Left lung (tissue), 4 donors: ENCODE measurements at regions not wholly inside any gene's neighbourhood (a gene's known extent, or its start where the extent isn't known, plus 50 kb on each side); places are given as distances from the start of the nearest gene placed in this dataset.

Source experiments
- ATAC-seq: fragments of 200-7000 bp; cut with Tn5 transposase; one replicate; pipeline ENCODE4 v1.9.1; 2020; ENCODE audit warnings: moderate library complexity
- DNase-seq, 4 donors: peaks; one replicate each; pipeline ENCODE4 v3.0.0-alpha.2; 2013 to 2020
- H3K27ac ChIP-seq, 2 donors: fragments of 200-600 bp; sonication (generic) in 1 of 2; one replicate each; pipeline versions ENCODE4 v1.5.0 to v1.8.0; 2020 to 2021
- H3K27me3 ChIP-seq, 2 donors: fragments of 200-600 bp; sonication (generic) in 1 of 2; one replicate each; pipeline versions ENCODE4 v1.5.0 to v1.8.0; 2020 to 2021
- H3K36me3 ChIP-seq, 2 donors: fragments of 200-600 bp; sonication (generic) in 1 of 2; one replicate each; pipeline versions ENCODE4 v1.5.0 to v1.8.0; 2020 to 2021
- H3K4me1 ChIP-seq, 2 donors: fragments of 200-600 bp; one replicate each; pipeline ENCODE4 v1.8.0; 2021
- H3K4me3 ChIP-seq, 2 donors: fragments of 200-600 bp; sonication (generic) in 1 of 2; one replicate each; pipeline versions ENCODE4 v1.5.0 to v1.8.0; 2020 to 2021; ENCODE audit warnings: mild to moderate bottlenecking in 1 of 2
- H3K9me3 ChIP-seq, 2 donors: fragments of 200-600 bp; sonication (generic) in 1 of 2; one replicate each; pipeline versions ENCODE4 v1.5.0 to v1.8.0; 2020 to 2021
- intact Hi-C, 2 donors: fragments of 100-400 bp; cut with DNase I; formaldehyde crosslinking; loops; one replicate each; pipeline versions ENCODE4 v1.11.2 to v1.14.2; 2022
- TF ChIP-seq, protein P1 (sequence below), 2 donors: fragments of 200-600 bp; sonication (generic) in 1 of 2; IDR thresholded peaks; one replicate each; pipeline versions ENCODE4 v1.5.0 to v1.8.0; 2021; ENCODE audit warnings: antibody characterized with exemption in 2 of 2
- donor health status: DM: no; HTN: yes; CAD: no.
- donor health status: DM: no; HTN: no; CAD: no.

DNA sequence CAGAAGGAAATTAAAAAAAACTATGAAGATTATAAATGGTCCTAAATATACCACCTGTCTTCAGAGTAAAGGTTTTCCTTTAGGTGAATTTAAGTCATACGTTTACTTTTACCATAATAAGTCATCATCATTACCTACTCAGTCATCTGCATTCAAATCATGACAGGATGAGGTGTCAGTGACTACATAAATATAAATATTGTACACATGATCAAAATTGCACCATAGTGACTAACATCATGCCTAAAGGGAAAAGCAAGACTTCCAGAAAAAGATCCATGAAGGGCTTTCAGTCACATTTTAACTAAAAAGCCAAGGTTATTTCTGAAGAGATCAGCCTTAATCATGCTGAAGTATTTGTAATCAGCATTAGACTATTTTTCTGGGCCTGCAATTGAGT is 759.9 kb upstream of the FLRT2 start:
- Histone ChIP-seq H3K27ac (no peak overlapping the region), H3K27me3 (no peaks in the 10 kb centered on the region), H3K36me3 (no peaks in the 10 kb centered on the region), H3K9me3 (peaks cover 0 to 21% of the 10 kb centered on the region in 2 donors), H3K4me3 (no peak overlapping the region), H3K4me1 (no peaks in the 10 kb centered on the region)
- ATAC-seq (no peak), DNase-seq (no peak)
- TF ChIP-seq, protein P1, sequence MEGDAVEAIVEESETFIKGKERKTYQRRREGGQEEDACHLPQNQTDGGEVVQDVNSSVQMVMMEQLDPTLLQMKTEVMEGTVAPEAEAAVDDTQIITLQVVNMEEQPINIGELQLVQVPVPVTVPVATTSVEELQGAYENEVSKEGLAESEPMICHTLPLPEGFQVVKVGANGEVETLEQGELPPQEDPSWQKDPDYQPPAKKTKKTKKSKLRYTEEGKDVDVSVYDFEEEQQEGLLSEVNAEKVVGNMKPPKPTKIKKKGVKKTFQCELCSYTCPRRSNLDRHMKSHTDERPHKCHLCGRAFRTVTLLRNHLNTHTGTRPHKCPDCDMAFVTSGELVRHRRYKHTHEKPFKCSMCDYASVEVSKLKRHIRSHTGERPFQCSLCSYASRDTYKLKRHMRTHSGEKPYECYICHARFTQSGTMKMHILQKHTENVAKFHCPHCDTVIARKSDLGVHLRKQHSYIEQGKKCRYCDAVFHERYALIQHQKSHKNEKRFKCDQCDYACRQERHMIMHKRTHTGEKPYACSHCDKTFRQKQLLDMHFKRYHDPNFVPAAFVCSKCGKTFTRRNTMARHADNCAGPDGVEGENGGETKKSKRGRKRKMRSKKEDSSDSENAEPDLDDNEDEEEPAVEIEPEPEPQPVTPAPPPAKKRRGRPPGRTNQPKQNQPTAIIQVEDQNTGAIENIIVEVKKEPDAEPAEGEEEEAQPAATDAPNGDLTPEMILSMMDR (IDR thresholded peaks at IDR 0.05) = no peak
- intact Hi-C loops = no loop called here

DNA sequence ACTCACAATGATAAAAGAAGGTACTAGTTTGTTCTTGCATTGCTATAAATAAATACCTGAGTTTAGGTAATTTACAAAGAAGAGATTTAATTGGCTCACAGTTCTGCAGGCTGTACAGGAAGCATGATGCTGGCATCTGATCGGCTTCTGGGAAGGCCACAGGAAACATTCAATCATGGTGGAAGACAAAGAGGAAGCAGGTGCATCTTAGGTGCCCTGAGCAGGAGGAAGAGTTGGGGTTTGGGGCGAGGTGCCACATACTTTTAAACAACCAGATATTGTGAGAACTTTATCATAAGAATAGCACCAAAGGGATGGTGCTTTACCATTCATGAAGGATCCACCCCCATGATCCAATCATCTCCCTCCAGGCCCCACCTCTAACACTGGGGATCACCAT is 752.6 kb upstream of the FLRT2 start:
- Histone ChIP-seq H3K27me3 (no peaks in the 10 kb centered on the region), H3K9me3 (peaks cover 0 to 7% of the 10 kb centered on the region in 2 donors), H3K4me3 (no peak overlapping the region), H3K27ac (no peak overlapping the region), H3K4me1 (no peaks in the 10 kb centered on the region), H3K36me3 (no peaks in the 10 kb centered on the region)
- ATAC-seq (no peak), DNase-seq (no peak)
- TF ChIP-seq, protein P1 (IDR thresholded peaks at IDR 0.05) = no peak
- intact Hi-C loops = no loop called here

DNA sequence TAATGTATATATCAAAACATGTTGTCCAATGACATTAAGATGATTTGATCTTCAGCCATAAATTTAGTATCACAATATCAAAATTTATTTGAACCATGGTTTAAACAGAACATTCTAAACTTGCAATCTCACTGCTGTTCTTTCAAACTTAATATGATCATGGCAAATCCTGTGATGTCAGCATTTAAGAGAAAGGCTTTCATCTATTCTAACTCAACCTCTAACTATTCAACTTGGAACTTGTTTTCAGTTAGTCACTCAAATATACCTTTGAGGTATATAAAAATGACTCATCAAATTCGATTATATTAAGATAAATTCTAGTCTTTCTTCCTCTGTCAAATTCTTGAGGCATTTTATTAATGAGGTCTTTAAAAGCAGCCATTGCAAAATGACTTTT is 747.0 kb upstream of the FLRT2 start:
- Histone ChIP-seq H3K4me1 (no peaks in the 10 kb centered on the region), H3K36me3 (no peaks in the 10 kb centered on the region), H3K27me3 (no peaks in the 10 kb centered on the region), H3K4me3 (no peak overlapping the region), H3K27ac (no peak overlapping the region), H3K9me3 (peaks cover 0 to 5% of the 10 kb centered on the region in 2 donors)
- TF ChIP-seq, protein P1 (IDR thresholded peaks at IDR 0.05) = no peak
- ATAC-seq (no peak), DNase-seq (no peak)
- intact Hi-C loops = no loop called here

DNA sequence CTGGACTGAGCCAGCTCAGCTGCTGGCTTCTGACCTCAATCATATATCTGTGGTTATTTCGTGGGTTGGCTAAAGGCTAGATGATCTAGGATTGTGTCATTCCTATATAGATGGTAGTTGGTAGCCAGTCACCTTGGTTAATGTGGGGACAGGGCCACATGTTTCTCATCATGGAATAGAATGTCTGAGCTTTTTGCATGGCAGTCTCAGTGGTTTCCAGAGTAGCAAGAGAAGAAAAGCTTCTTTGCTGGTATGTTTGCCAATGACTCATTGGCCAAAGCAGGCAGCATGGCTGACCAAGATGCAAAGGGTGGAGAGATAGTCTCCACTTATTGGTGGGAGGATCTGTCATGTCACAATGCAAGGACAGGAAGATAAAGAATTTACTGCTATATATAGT is 746.4 kb upstream of the FLRT2 start:
- ATAC-seq = no peak
- TF ChIP-seq, protein P1 (IDR thresholded peaks at IDR 0.05) = no peak

DNA sequence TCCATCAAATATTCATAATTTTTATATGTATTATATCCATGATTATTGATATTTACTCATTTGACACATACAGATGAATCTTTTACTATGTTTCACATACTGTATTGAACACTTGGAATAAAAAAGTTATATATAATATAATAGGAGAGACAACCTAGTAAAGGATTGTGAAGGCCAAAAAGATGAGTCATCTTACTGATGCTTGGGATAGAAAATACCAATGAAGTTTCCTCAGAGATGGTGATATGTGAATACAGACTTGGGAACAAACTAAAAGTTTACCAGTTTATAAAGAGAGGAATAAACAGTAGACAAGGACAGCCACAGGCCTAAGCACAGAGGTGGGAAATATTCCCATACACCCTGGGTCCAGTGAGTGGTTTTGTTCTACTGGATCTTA is 743.9 kb upstream of the FLRT2 start:
- TF ChIP-seq, protein P1 (IDR thresholded peaks at IDR 0.05) = no peak
- intact Hi-C loops = no loop called here
- no peaks in the 10 kb centered on the region for H3K36me3 ChIP-seq

More for the DNA sequence above, 746.4 kb upstream of the FLRT2 start:
- Histone ChIP-seq H3K4me3 (no peak overlapping the region), H3K36me3 (no peaks in the 10 kb centered on the region), H3K27me3 (no peaks in the 10 kb centered on the region), H3K27ac (no peak overlapping the region), H3K9me3 (peaks cover 0 to 5% of the 10 kb centered on the region in 2 donors), H3K4me1 (no peaks in the 10 kb centered on the region)
- intact Hi-C loops = no loop called here
- DNase-seq = no peak

More for the DNA sequence above, 743.9 kb upstream of the FLRT2 start:
- ATAC-seq = no peak
- Histone ChIP-seq H3K27me3 (no peaks in the 10 kb centered on the region), H3K9me3 (peaks cover 0 to 5% of the 10 kb centered on the region in 2 donors), H3K4me1 (no peaks in the 10 kb centered on the region), H3K27ac (no peak overlapping the region), H3K4me3 (no peak overlapping the region)
- no peak for DNase-seq
